ENCODE measurements at regions not wholly inside any gene's neighbourhood (a gene's known extent, or its start where the extent isn't known, plus 50 kb on each side); places are given as distances from the start of the nearest gene placed in this dataset.

DNA sequence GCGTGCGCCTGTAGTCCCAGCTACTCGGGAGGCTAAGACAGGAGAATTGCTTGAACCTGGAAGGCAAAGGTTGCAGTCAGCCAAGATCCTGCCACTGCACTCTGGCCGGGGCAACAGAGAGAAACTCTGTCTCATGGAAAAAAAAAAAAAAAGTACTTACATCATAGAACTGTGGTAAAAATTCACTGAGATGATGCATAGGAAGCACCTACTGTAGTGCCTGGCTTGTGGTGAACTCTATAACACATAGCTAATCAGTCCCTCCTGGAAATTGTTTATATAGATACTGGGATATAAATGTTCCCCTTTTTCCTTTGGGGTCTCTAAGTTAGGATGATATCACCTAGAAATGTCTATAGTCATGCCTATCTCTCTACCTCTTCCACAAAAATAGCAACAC lies 89.7 kb upstream of the CPM start:
- TF ChIP-seq, protein P1, sequence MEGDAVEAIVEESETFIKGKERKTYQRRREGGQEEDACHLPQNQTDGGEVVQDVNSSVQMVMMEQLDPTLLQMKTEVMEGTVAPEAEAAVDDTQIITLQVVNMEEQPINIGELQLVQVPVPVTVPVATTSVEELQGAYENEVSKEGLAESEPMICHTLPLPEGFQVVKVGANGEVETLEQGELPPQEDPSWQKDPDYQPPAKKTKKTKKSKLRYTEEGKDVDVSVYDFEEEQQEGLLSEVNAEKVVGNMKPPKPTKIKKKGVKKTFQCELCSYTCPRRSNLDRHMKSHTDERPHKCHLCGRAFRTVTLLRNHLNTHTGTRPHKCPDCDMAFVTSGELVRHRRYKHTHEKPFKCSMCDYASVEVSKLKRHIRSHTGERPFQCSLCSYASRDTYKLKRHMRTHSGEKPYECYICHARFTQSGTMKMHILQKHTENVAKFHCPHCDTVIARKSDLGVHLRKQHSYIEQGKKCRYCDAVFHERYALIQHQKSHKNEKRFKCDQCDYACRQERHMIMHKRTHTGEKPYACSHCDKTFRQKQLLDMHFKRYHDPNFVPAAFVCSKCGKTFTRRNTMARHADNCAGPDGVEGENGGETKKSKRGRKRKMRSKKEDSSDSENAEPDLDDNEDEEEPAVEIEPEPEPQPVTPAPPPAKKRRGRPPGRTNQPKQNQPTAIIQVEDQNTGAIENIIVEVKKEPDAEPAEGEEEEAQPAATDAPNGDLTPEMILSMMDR (IDR thresholded peaks at IDR 0.05): no peak
- no peak for TF ChIP-seq EZH2 (IDR thresholded peaks at IDR 0.05; ENCODE audit: borderline replicate concordance, insufficient read depth, low read depth, low read length, poor library complexity, severe bottlenecking)
- ATAC-seq (ENCODE audit: low read depth) (no peak), DNase-seq (no peak)
- Histone ChIP-seq H3K4me3 (ENCODE audit: control extremely low read depth in 1 of 5, extremely low read depth in 1 of 5, insufficient read depth in 1 of 5, low read depth in 2 of 5, low read length in 4 of 5) (no peak overlapping the region), H4K20me1 (ENCODE audit: control insufficient read depth, insufficient read depth, low read length, poor library complexity, severe bottlenecking) (no peaks in the 10 kb centered on the region), H3K4me1 (ENCODE audit: control insufficient read depth in 2 of 2, insufficient read depth in 2 of 2, low read length in 2 of 2) (no peaks in the 10 kb centered on the region), H3K4me2 (replicated peaks; ENCODE audit: low read depth, low read length, poor library complexity, severe bottlenecking) (no peak overlapping the region), H3K36me3 (replicated peaks in 1 of 2; ENCODE audit: control extremely low read depth in 1 of 2, control insufficient read depth in 1 of 2, extremely low read depth in 1 of 2, insufficient read depth in 2 of 2, low read length in 1 of 2) (no peaks in the 10 kb centered on the region), H2AFZ (ENCODE audit: insufficient read depth, low read depth, low read length, poor library complexity, severe bottlenecking) (no peak overlapping the region), H3K27me3 (replicated peaks in 1 of 4; ENCODE audit: control extremely low read depth in 1 of 4, control insufficient read depth in 3 of 4, insufficient read depth in 4 of 4, low read length in 3 of 4) (no peaks in the 10 kb centered on the region), H3K27ac (ENCODE audit: low read length in 2 of 2) (no peak overlapping the region), H3K9me3 (ENCODE audit: control extremely low read depth in 1 of 3, control insufficient read depth in 2 of 3, insufficient read depth in 1 of 3, low read length in 2 of 3) (no peaks in the 10 kb centered on the region), H3K79me2 (ENCODE audit: control insufficient read depth, insufficient read depth, low read length) (no peaks in the 10 kb centered on the region), H3K9ac (ENCODE audit: low read length) (no peak overlapping the region)
- H3K27ac Mint-ChIP-seq: no peak overlapping the region
- H3K9me3 Mint-ChIP-seq (ENCODE audit: insufficient read depth): no peaks in the 10 kb centered on the region
- ChIA-PET POLR2A (no interaction called here), CTCF (no interaction called here)
- intact Hi-C loops (cut with micrococcal nuclease): no loop called here
- no peaks in the 10 kb centered on the region for H3K4me1 Mint-ChIP-seq
- H3K4me3 Mint-ChIP-seq: no peak overlapping the region
- peaks cover 5% of the 10 kb centered on the region for H3K27me3 Mint-ChIP-seq
- 100% methylated on average over 3 of the region's 4 CpGs for WGBS (ENCODE audit: insufficient coverage)

DNA sequence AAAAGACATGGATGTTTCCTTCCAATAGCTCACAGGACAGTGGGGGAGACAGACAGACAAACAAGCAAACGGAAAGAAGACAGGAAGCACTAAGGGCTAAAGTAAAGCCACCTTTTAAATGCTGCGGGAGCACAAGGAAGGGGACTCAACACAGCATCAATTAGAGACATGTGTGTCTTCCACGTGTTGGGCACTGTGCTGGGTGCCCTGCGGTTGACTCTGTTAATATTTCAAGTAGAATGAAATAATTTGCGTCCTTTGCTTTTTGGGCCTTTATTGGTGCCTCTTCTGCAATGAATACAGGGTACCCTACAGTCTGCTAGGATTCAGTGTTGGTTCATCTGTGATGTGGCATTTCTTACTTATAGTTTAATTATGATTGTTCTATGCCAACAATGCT lies 90.9 kb upstream of the CPM start:
- H3K27me3 ChIP-seq (replicated peaks in 1 of 4; ENCODE audit: control extremely low read depth in 1 of 4, control insufficient read depth in 3 of 4, insufficient read depth in 4 of 4, low read length in 3 of 4): no peaks in the 10 kb centered on the region
- intact Hi-C loops (cut with micrococcal nuclease): no loop called here
- POLR2A ChIA-PET: interaction anchor here (0.6 kb wide), 1 partner anchor 342 kb away, joined by 3 read pairs; no protein-coding TSS in a partner anchor
- CTCF ChIA-PET: no interaction called here
- no peaks in the 10 kb centered on the region for H3K79me2 ChIP-seq (ENCODE audit: control insufficient read depth, insufficient read depth, low read length)
- no peaks in the 10 kb centered on the region for H3K4me1 Mint-ChIP-seq
- peaks cover 2% of the 10 kb centered on the region for H3K27me3 Mint-ChIP-seq
- no peak overlapping the region for H3K27ac ChIP-seq (ENCODE audit: low read length in 2 of 2)
- TF ChIP-seq EZH2 (IDR thresholded peaks at IDR 0.05; ENCODE audit: borderline replicate concordance, insufficient read depth, low read depth, low read length, poor library complexity, severe bottlenecking): no peak
- TF ChIP-seq, protein P1 (IDR thresholded peaks at IDR 0.05): no peak
- H3K9ac ChIP-seq (ENCODE audit: low read length): no peak overlapping the region
- no peaks in the 10 kb centered on the region for H3K36me3 ChIP-seq (replicated peaks in 1 of 2; ENCODE audit: control extremely low read depth in 1 of 2, control insufficient read depth in 1 of 2, extremely low read depth in 1 of 2, insufficient read depth in 2 of 2, low read length in 1 of 2)
- H3K9me3 Mint-ChIP-seq (ENCODE audit: insufficient read depth): no peaks in the 10 kb centered on the region
- no peaks in the 10 kb centered on the region for H3K9me3 ChIP-seq (ENCODE audit: control extremely low read depth in 1 of 3, control insufficient read depth in 2 of 3, insufficient read depth in 1 of 3, low read length in 2 of 3)
- WGBS (ENCODE audit: insufficient coverage): 80% methylated on average over 4 of the region's 5 CpGs
- no peak overlapping the region for H3K4me2 ChIP-seq (replicated peaks; ENCODE audit: low read depth, low read length, poor library complexity, severe bottlenecking)
- no peak for ATAC-seq (ENCODE audit: low read depth)
- no peak overlapping the region for H3K27ac Mint-ChIP-seq
- DNase-seq: no peak
- no peak overlapping the region for H2AFZ ChIP-seq (ENCODE audit: insufficient read depth, low read depth, low read length, poor library complexity, severe bottlenecking)
- H3K4me3 Mint-ChIP-seq: no peak overlapping the region
- no peaks in the 10 kb centered on the region for H4K20me1 ChIP-seq (ENCODE audit: control insufficient read depth, insufficient read depth, low read length, poor library complexity, severe bottlenecking)
- no peak overlapping the region for H3K4me3 ChIP-seq (ENCODE audit: control extremely low read depth in 1 of 5, extremely low read depth in 1 of 5, insufficient read depth in 1 of 5, low read depth in 2 of 5, low read length in 4 of 5)
- no peaks in the 10 kb centered on the region for H3K4me1 ChIP-seq (ENCODE audit: control insufficient read depth in 2 of 2, insufficient read depth in 2 of 2, low read length in 2 of 2)
